HCT116 (cell line): ENCODE measurements at regions not wholly inside any gene's neighbourhood (a gene's known extent, or its start where the extent isn't known, plus 50 kb on each side); places are given as distances from the start of the nearest gene placed in this dataset.

Source experiments
- ATAC-seq: fragments of 200-7000 bp; cut with Tn5 transposase; 2 replicates; pipeline ENCODE4 v1.9.1; 2020; ENCODE audit warnings: mild to moderate bottlenecking, moderate library complexity
- BruUV-seq: library from RNA; stranded (reverse); fragments of 400-500 nt; replicated peaks from 2 replicates; lab custom pipeline; 2021; lab: Mats Ljungman, UMichigan
- CTCF ChIA-PET: fragments of 300-600 bp; sonication (Branson Sonifier 250); formaldehyde crosslinking; loops from one replicate; lab custom pipeline; 2021; ENCODE audit warnings: antibody characterized with exemption; lab: Charles Lee
- POLR2A ChIA-PET: fragments of 300-600, 350-600 bp; sonication (Branson Sonifier 250); formaldehyde crosslinking; loops from one replicate; lab custom pipeline; 2021; ENCODE audit warnings: antibody characterized with exemption; lab: Charles Lee
- RAD21 ChIA-PET, 2 experiments: fragments of 300-600 bp; sonication (Branson Sonifier 250); formaldehyde crosslinking; loops; one replicate each; lab custom pipeline; 2023; ENCODE audit warnings: low total read pairs in 2 of 2; ENCODE audit not compliant: uncharacterized antibody in 2 of 2, unreplicated experiment in 2 of 2, low non-redundant PET in 1 of 2; lab: Charles Lee
- DNase-seq: peaks from one replicate; pipeline ENCODE4 v3.0.0-alpha.2; 2010; ENCODE audit warnings: low read depth, low spot score
- H2AFZ ChIP-seq: fragments of 200-600 bp; shearing (Covaris generic), sonication (generic); 2 replicates; pipeline ENCODE4 v1.6.1; 2017; ENCODE audit warnings: low read depth, mixed run types, mixed read lengths, antibody characterized with exemption, low read length; ENCODE audit not compliant: poor library complexity, severe bottlenecking
- H3K27ac ChIP-seq: 2 replicates; pipeline ENCODE4 v1.5.1; 2012; ENCODE audit warnings: low read depth, low read length
- H3K27me3 ChIP-seq: fragments of 200-600 bp; sonication (generic); 2 replicates; pipeline ENCODE4 v1.6.1; 2016; ENCODE audit warnings: mixed run types, low read length, mixed read lengths; ENCODE audit not compliant: insufficient read depth
- H3K36me3 ChIP-seq, 2 experiments: fragments of 200-500 bp in 1 of 2; fragments of 200-600 bp in 1 of 2; sonication (Bioruptor generic) in 1 of 2; sonication (generic) in 1 of 2; 2 replicates each; pipeline versions ENCODE4 v1.5.1 to v1.6.1; 2014 to 2016; ENCODE audit warnings: low read length in 2 of 2, inconsistent platforms in 1 of 2, mixed read lengths in 1 of 2, mixed run types in 1 of 2; ENCODE audit not compliant: insufficient read depth in 2 of 2, control insufficient read depth in 1 of 2
- H3K4me1 ChIP-seq, 2 experiments: fragments of 200-600 bp in 1 of 2; sonication (generic) in 1 of 2; 2 replicates each; pipeline versions ENCODE4 v1.5.1 to v1.6.1; 2012 to 2017; ENCODE audit warnings: low read length in 2 of 2, inconsistent platforms in 1 of 2, mild to moderate bottlenecking in 1 of 2, mixed read lengths in 1 of 2, mixed run types in 1 of 2, moderate library complexity in 1 of 2; ENCODE audit not compliant: insufficient read depth in 2 of 2, control insufficient read depth in 1 of 2
- H3K4me2 ChIP-seq: fragments of 200-600 bp; sonication (generic); 2 replicates; pipeline ENCODE4 v1.6.1; 2017; ENCODE audit warnings: mixed run types, low read length, mixed read lengths
- H3K4me3 ChIP-seq, 2 experiments: fragments of 200-600 bp in 1 of 2; sonication (generic) in 1 of 2; replicated peaks in 1 of 2; 2 replicates each; pipeline ENCODE4 v1.5.1; 2011 to 2016; ENCODE audit warnings: low read length in 2 of 2, control low read depth in 1 of 2, low read depth in 1 of 2, mild to moderate bottlenecking in 1 of 2, mixed read lengths in 1 of 2, mixed run types in 1 of 2
- H3K79me2 ChIP-seq: fragments of 200-600 bp; sonication (generic); 2 replicates; pipeline ENCODE4 v1.6.1; 2017; ENCODE audit warnings: mild to moderate bottlenecking, mixed run types, low read length, moderate library complexity, mixed read lengths; ENCODE audit not compliant: insufficient read depth
- H3K9ac ChIP-seq: fragments of 200-600 bp; sonication (generic); 2 replicates; pipeline ENCODE4 v1.6.1; 2016; ENCODE audit warnings: low read length, mixed read lengths
- H3K9me2 ChIP-seq: fragments of 200-600 bp; sonication (generic), shearing (Covaris generic); 2 replicates; pipeline ENCODE4 v1.6.1; 2017; ENCODE audit warnings: mixed run types, mild to moderate bottlenecking, moderate library complexity; ENCODE audit not compliant: insufficient read depth
- H3K9me3 ChIP-seq, 2 experiments: fragments of 200-500 bp in 1 of 2; fragments of 200-600 bp in 1 of 2; sonication (Bioruptor generic) in 1 of 2; sonication (generic) in 1 of 2; 2 replicates each; pipeline ENCODE4 v1.6.1; 2014 to 2017; ENCODE audit warnings: low read length in 2 of 2, mixed read lengths in 2 of 2, inconsistent platforms in 1 of 2, low read depth in 1 of 2, mild to moderate bottlenecking in 1 of 2, mixed run types in 1 of 2, moderate library complexity in 1 of 2; ENCODE audit not compliant: control insufficient read depth in 1 of 2, insufficient read depth in 1 of 2
- H4K20me1 ChIP-seq: fragments of 200-600 bp; sonication (generic), shearing (Covaris generic); 2 replicates; pipeline ENCODE4 v1.6.1; 2017; ENCODE audit warnings: mixed run types, mild to moderate bottlenecking, moderate library complexity; ENCODE audit not compliant: insufficient read depth
- ATF3 ChIP-seq: IDR thresholded peaks from 2 replicates; pipeline ENCODE4 v1.6.1; 2012
- CEBPB ChIP-seq: IDR thresholded peaks from 2 replicates; pipeline ENCODE4 v1.6.1; 2012; ENCODE audit warnings: low read depth
- FOSL1 ChIP-seq: IDR thresholded peaks from 2 replicates; pipeline ENCODE4 v1.6.1; 2012; ENCODE audit warnings: low read depth
- POLR2A ChIP-seq: IDR thresholded peaks from 2 replicates; pipeline ENCODE4 v1.7.0; 2011; ENCODE audit warnings: borderline replicate concordance; ENCODE audit not compliant: insufficient read depth, insufficient read length; ENCODE audit errors: extremely low read depth
- POLR2AphosphoS5 ChIP-seq: IDR thresholded peaks from 2 replicates; pipeline ENCODE4 v1.6.1; 2011; ENCODE audit warnings: mild to moderate bottlenecking, low read depth, low read length, moderate library complexity
- RAD21 ChIP-seq: IDR thresholded peaks from 2 replicates; pipeline ENCODE4 v1.6.1; 2012; ENCODE audit warnings: low read depth, mild to moderate bottlenecking
- SP1 ChIP-seq: IDR thresholded peaks from 2 replicates; pipeline ENCODE4 v1.6.1; 2012; ENCODE audit warnings: low read depth
- SRF ChIP-seq: IDR thresholded peaks from 2 replicates; pipeline ENCODE4 v1.6.1; 2012; ENCODE audit warnings: low read depth
- TCF7L2 ChIP-seq: IDR thresholded peaks from 2 replicates; pipeline ENCODE4 v1.7.0; 2011; ENCODE audit warnings: borderline replicate concordance, inconsistent platforms; ENCODE audit not compliant: insufficient read depth, insufficient read length; ENCODE audit errors: extremely low read depth
- intact Hi-C: fragments of 100-400 bp; cut with micrococcal nuclease; formaldehyde crosslinking; loops from 2 replicates; pipeline ENCODE4 v1.10.0; 2022

- RAD21 ChIA-PET: no interaction called here
- CTCF ChIA-PET: interaction anchor here (1.1 kb wide), 1 partner anchor 225 kb away, joined by 3 read pairs; no protein-coding TSS in a partner anchor
Measured at GRCh38 chr10:84765086-84765485, 436.7 kb downstream of the CCSER2 start.

GRCh38 chr10:84765656-84766055 is 437.3 kb downstream of the CCSER2 start:
- no peak for ATAC-seq
- H3K9me2 ChIP-seq: no peaks in the 10 kb centered on the region
- H3K36me3 ChIP-seq: no peaks in the 10 kb centered on the region
- no peak overlapping the region for H3K9ac ChIP-seq
- ChIA-PET CTCF (no interaction called here), RAD21 (no interaction called here), POLR2A (no interaction called here)
- DNase-seq: no peak
- H4K20me1 ChIP-seq: no peaks in the 10 kb centered on the region
- no peaks in the 10 kb centered on the region for H3K4me1 ChIP-seq
- H3K27ac ChIP-seq: no peak overlapping the region
- no peak overlapping the region for H2AFZ ChIP-seq
- intact Hi-C loops: no loop called here
- H3K79me2 ChIP-seq: no peaks in the 10 kb centered on the region
- TF ChIP-seq ATF3 (no peak), TCF7L2 (no peak)
- H3K4me2 ChIP-seq: no peak overlapping the region
- BruUV-seq: no TSS peak
- H3K9me3 ChIP-seq: no peaks in the 10 kb centered on the region
- H3K4me3 ChIP-seq: no peak overlapping the region
- H3K27me3 ChIP-seq: peaks cover 9% of the 10 kb centered on the region; the same call in 1 of the 2 replicates

More at GRCh38 chr10:84765086-84765485, 436.7 kb downstream of the CCSER2 start:
- Histone ChIP-seq H3K9ac (no peak overlapping the region), H3K4me2 (no peak overlapping the region), H3K9me2 (no peaks in the 10 kb centered on the region), H3K9me3 (no peaks in the 10 kb centered on the region), H3K4me3 (no peak overlapping the region), H2AFZ (no peak overlapping the region), H3K27ac (no peak overlapping the region), H3K27me3 (peaks cover 9% of the 10 kb centered on the region; the same call in 1 of the 2 replicates), H3K36me3 (no peaks in the 10 kb centered on the region), H3K4me1 (no peaks in the 10 kb centered on the region), H4K20me1 (no peaks in the 10 kb centered on the region), H3K79me2 (no peaks in the 10 kb centered on the region)
- TF ChIP-seq RAD21: no peak
- TF ChIP-seq CEBPB: no peak
- TF ChIP-seq POLR2A: no peak
- no peak for TF ChIP-seq SP1
- no peak for TF ChIP-seq SRF
- no peak for TF ChIP-seq FOSL1
- TF ChIP-seq POLR2AphosphoS5: no peak
- intact Hi-C loops: no loop called here
- no peak for DNase-seq
- no TSS peak for BruUV-seq
- POLR2A ChIA-PET: no interaction called here
- no peak for ATAC-seq
